GM19328 (cell line): ENCODE measurements at regions not wholly inside any gene's neighbourhood (a gene's known extent, or its start where the extent isn't known, plus 50 kb on each side); places are given as distances from the start of the nearest gene placed in this dataset.
"Not testable (repeated sequence)": the region's sequence is repeated elsewhere in the genome, so short reads cannot be mapped to it uniquely, and the experiment has no call there.

Experiments used
- ATAC-seq: cut with Tn5 transposase; IDR thresholded peaks from one replicate; pipeline ENCODE4 v1.9.1; 2021; ENCODE audit warnings: mild to moderate bottlenecking, moderate library complexity; ENCODE audit not compliant: unreplicated experiment

DNA sequence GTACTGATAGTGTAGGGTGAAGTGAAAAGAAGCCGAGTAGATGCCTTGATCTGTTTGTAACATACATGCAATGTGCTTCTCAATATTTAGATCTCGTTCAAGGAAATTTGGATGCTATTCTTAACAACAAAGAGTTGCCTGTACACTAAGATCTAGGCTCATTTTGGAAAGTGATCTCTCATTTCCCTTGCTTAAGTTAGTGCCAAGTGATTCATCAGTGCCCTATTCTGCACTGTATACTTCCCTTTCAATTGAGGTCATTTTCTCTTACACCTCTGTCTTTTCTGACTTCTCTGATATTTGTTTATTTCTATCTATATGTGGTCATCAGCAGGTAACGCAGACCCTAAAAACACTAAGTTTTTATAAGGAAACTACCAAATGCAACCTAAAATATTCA is 528.6 kb upstream of the PTPRD start:
- no peak for ATAC-seq

DNA sequence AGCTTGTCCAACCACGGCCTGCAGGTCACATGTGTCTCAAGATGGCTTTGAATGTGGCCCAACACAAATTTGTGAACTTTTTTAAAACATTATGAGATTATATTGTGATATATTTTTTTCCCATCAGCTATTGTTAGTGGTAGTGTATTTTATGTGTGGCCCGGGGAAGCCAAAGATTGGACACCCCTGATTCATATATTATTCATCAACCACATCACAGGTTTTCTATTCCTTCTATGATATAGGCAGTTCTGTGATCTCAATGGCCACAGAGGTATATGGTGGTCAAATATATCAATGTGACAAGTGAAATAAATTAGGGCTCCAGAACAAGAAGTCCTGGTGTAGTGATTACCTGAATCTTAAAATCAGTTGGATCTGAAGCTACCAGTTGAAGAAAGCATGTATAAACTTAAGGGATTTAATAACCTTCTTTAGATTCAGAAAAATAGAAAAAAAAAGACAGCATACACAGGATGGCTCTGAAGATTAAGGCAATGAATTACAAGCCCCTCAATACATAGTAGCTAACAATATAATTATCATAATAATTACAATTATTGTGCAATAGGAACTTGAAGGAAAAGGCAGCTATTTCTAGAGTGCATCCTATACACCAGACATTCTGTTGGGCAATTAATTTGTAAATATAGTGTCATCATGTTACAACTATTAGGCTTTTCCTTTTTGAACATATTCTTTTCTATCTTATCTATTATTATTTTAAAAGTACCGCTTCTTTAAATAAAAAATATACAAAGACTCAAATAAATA is 530.4 kb upstream of the PTPRD start:
- ATAC-seq = no peak

DNA sequence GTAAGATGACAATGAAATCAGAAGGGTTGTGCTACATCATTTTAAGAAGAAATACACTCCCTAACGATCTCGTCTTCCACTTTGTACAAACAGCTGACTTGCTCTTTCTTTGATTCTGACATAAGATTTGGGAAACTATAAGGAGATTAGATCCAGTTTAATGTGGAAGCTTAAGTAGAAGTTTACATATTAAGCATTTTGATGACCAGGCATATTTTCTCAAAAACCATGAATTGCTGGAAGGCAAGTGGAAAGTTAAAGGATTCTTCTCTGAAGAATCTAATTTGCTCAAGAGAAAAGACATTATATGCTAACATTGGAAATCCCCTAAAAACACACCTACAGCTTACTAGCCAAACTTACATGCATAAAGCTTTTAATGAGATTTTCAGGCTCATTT is 531.9 kb upstream of the PTPRD start:
- ATAC-seq = no peak

DNA sequence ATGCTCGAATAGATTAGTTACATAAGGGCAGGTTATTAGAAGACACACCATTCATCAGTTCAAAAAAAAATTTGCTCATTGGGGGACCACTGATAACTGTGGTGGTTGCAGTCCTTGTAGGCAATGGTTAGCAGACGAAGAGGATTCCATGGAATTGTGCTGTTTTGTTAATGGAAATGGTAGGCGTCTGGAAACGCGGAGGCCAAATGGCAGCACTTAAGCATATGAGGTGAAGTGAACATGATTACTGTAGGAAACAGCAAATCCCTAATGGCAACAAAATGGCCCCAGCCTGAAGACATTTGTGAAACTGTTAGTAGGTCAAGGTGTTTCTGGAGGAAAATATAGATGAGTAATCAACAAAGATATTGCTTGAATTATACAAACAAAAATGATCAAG is 535.4 kb upstream of the PTPRD start:
- no peak for ATAC-seq

DNA sequence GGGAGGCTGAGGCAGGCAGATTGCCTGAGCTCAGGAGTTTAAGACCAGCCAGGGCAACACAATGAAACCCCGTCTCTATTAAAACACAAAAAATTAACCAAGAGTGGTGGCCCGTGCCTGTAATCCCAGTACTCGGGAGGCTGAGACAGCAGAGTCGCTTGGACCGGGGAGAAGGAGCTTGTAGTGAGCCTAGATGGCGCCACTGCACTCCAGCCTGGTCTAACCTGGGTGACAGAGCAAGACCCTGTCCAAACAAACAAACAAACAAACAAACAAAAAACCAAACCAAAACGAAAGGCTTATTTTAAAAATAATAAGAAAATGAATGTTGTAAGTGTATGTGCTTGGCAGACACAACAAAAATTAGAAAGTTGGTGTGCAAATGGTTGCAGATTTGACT is 536.3 kb upstream of the PTPRD start:
- ATAC-seq = no peak

DNA sequence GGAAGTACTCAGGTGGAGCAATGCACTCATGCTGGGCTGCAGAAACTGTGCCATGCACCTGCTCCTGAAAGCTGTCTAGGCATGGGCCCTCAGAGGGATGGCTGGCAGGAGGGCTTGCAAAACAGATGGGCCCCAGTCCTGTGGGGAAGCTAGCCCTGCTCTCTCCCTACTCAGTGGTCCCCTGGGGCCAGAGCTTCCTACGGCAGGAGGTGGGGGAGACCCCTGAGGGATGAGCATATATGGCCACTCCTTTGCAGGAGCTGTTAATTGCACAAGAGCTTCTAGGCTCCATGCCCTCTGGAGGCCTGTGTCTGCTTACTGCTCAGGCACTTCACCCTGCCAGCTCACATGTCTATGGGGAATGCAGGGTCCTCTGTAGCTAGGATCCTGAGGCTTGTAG is 545.3 kb upstream of the PTPRD start:
- ATAC-seq = no peak

DNA sequence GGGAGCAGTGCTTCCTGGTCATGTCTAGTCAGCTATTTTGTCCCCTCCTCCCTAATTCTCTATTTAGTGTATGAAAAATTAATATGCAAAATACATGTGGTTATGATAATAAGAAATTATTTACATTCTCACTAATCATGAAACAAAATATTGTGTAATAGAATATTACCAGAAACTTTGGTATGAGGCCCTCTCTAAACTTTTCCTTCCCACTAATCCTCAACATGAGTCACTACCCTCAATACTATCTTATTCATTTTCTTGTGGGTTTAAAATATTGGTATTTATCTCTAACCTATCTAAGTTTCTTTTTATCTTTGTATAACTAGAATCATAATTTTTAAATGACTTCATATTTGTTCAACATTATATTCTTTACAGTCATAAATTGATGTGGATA is 545.9 kb upstream of the PTPRD start:
- no peak for ATAC-seq

DNA sequence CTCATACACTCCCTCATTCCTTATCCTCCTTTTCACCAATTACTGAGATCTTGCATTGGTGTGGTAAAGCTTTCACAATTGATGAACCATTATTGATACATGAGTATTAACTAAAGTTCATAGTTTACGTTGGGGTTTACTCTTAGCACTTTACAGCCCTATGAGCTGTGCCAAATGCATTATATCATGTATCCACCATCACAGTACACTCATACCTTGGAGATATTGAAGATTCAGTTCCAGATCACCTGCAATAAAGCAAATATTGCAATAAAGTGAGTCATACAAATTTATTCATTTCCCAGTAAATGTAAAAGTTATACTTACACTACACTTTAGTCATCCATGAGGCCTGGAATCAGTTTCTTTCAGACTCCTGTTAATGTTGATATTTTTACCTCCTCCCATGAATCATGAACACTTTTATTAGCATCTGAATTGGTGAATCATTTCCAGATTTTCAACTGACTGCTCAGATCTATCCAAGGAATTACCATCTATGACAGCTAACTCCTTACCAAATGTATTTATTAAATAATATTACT is 546.6 kb upstream of the PTPRD start:
- no peak for ATAC-seq

DNA sequence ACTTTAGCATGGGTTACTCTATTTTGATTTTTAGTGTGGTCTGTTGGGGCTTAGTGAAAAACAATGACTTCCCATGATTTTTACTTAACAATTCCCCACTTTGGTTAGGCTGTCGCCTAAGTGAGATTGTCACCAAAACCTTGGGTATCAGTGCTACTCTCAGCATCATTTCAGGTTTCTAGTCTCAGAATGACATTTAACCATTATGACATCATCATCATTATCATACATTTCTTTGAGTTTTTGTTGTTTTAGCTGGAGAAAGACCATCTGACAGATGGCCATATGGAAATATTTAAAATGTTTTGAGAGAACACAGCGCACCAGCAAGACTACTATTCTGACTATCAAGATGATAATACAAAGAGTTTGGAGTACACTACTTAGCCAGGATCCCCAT is 551.0 kb upstream of the PTPRD start:
- no peak for ATAC-seq

DNA sequence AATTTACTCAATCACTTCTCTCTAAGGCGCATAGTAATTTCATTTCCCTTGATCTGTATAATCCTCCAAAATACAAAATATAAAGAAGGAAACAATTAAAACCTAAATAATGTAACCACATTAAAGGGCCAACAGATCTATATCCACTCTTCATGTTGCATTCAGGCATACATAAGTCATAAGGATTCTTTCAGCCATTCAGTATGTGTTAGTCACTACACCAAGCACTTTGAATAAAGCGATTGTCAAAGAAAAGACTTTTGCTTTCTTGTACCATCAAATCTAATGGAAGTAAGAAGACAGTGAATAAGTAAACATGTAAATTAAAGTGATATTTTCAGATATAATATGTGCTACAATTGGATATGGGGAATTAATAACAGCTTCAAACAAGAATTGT is 569.2 kb upstream of the PTPRD start:
- ATAC-seq = no peak

DNA sequence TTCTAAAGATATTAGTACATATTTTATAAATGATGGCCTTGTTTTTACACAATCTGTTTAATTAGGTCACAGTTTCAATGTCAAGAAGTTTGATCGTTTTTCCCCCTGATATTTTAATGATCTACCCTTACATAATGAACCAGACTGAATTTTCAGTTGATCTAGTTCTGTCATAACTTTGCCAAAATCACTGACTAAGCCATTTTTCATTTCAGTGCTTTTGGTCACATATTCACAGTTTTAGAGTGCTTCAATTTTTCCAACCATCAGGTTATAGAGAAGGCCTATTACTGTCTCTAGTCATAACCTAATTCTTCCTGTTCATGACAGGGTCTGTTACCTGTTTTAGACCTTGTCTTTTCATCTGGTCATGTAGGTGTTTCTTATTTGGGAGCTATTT is 577.9 kb upstream of the PTPRD start:
- no peak for ATAC-seq

DNA sequence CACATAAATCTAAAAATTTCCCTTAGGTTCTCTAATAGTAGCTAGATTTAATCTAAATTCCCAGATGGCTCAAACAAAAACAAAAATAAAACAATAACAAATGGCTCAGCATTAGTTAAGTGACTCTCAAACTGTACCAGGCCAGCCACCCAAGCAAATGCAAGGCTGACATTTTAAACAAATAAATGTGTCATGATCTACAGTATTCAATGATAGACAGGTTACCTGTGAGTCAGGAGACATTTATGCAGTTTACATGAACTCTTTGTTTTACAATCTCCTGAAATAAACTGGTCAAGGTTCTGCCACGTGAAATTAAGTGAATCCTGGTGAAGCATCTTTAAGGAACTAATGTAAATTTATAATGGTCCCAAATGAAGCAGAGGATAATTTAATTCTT is 580.2 kb upstream of the PTPRD start:
- no peak for ATAC-seq

DNA sequence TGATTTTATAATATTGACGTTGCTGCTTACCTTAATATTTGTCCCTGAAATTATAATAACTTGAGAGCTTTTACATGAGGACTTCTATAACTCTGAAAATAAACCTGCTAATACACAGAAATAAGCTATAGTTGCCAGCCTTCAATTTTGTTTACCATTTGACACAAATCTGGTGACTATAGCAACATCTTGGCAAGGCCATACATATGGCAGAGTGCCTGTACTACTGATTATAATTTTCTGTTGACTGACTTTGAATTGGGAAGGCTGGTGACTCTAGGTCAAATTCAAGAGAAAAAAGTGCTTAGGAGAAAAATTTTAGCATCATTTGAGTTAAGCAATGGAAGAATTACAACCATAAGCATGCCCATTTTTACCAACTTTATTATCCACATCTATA is 581.4 kb upstream of the PTPRD start:
- ATAC-seq = no peak

DNA sequence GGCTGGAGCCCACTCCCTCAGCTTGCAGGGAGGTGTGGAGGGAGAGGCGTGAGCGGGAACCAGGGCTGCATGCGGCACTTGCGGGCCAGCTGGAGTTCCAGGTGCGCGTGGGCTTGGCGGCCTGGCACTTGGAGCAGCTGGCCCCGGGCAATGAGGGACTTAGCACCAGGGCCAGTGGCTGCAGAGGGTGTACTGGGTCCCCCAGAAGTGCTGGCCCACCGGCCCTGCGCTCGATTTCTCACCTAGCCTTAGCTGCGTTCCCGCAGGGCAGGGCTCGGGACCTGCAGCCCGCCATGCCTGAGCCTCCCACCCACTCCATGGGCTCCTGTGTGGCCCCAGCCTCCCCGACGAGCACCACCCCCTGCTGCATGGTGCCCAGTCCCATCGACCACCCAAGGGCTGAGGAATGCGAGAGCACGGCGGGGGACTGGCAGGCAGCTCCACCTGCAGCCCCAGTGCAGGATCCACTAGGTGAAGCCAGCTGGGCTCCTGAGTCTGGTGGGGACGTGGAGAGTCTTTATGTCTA is 584.1 kb upstream of the PTPRD start:
- not testable (repeated sequence) for ATAC-seq

DNA sequence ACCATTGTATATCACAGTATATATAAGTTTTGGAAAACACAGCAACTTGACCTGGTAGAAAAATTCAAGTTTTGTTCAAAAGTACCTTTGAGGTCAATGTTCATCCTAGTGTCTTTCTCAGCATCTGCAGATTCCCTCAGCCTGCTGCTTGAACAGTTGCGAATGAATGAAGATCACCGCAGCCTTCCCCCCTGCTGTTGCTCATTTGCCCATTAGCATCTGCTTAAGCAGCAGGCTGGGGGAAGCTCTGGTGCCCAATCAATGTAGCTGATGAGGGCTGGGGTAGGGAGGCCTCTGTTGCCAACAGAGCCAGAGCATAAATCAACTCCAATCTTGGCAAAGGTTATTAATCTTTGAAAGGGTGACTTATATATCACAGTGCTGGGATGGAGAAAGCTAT is 586.5 kb upstream of the PTPRD start:
- ATAC-seq = no peak

DNA sequence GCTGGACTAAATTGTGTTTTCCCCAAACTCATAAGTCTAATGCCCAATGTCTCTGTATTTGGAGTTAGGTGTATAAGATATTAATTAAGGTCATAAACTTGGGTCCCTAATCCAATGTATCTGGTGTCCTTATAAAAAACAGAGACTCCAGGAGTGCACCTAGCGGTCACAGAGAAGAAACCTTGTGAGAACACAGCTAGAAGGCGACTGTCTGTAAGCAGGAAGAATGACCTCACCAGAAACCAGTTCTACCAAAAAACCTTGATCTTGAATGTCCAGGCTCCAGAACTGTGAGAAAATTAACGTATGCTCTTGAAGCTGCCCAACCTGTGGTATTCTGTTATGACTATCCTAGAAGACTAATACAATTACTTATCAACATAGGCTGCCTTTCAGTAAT is 591.7 kb upstream of the PTPRD start:
- ATAC-seq = no peak

DNA sequence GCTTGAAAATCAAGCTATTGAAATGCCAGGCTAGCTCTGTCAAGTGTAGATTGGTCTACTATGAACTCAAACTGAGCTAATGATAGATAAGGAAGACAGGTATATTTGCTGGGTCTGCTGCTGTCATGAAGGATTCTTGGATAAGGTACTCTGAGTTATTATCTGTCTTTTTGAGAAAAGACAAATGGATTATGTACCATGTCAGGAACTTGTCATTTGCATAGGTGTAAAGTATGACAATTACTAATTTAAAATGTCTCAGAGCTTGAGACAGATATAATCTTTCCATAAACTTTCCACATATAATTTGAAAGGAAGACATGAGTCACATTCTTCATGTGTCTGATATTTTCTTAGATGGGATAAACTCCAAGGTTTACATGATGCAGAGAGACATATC is 594.1 kb upstream of the PTPRD start:
- no peak for ATAC-seq

DNA sequence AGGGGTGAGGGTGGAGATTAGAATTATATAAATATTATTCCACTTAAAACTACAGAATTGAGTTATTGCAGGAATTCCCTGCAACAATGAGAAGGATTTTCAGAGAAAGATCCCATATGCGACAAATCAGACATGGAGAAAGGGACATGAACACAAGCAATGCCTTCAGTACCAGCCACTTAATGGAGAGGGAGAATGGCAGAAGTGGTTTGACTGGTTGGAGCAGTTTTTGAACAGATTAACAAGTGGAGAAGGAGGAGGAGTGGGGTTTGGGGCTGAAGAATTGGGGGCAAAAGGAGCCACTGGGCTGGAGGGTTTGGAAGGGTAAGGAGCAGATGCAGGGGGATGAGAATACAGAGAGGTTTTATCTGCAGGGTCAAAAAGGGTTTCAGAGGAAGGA is 620.9 kb upstream of the PTPRD start:
- no peak for ATAC-seq

DNA sequence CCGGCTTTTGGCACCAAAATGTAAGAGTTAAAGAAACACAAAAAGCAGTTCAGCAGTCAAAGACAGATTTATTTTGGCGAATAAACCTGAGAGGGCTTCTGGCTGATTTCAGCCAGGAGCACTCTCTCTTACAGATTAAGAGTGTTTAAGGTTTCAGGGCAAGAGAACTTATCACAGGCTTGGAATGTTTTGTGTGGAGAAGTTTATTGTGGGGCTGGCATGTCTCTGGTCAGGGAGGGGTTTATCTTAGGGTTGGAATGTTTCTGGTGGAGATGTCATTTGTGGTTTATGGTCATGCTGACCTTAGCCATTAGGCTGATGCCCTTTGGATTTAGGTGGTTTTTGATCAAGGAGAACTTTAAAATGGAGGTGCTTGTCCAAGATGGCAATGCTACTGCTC is 622.3 kb upstream of the PTPRD start:
- ATAC-seq = no peak

DNA sequence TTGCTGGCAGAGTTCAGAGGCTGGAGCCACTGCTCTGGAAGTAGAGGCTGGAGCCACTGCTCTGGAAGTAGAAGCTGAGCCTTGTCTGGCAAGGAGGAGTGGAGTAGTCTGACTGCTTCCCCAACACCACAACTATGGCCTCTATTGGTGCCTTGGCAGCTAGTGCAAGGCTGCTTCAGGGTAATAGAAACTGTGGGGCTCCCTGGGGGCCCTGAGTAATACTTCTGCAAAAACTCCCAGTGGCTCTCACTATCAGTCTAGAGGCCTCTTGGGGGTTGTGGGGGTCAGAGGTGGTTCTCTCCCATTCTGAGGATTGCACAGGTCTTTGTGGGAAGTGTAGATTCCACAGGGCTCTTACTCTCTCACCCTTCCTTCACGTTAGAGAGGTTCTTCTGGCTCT is 629.0 kb upstream of the PTPRD start:
- no peak for ATAC-seq

DNA sequence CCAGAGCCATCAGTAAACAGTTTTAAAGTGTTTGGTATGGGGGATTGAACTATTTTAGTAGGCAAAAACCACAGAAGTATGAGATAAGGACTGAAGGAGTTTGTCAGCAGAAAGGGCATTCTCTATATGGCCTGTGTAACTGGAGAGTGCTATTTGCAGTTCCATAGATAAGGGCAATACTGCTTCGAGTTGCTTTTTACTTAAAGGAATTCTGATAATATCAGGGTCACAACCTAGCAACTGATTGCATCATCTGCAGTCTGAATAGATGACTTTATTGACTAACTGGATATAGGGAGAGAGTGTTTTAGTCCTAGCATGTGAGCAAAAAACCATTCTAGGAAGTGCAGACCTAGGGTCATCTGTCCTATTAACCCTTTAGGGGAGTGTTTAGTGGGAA is 645.2 kb upstream of the PTPRD start:
- no peak for ATAC-seq

DNA sequence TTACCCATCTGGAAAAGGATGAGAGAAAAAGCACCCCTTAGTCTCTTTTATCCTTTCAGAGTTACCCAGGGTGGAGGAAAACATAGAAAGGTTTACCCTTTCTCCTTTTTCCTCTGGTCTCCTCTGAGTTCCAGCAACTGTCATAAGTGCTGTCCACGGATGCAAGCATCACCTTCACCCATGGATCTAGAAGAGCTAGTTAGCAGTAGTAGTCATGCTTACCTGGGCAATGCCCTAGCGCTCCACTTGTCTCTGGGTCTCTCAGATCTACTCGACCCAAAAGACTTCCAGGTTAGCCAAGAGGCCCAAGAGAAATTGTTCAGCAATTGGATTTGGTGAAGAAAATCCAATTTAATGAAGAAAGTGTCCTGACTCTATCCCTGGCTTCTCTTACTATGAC is 656.2 kb upstream of the PTPRD start:
- ATAC-seq = no peak

DNA sequence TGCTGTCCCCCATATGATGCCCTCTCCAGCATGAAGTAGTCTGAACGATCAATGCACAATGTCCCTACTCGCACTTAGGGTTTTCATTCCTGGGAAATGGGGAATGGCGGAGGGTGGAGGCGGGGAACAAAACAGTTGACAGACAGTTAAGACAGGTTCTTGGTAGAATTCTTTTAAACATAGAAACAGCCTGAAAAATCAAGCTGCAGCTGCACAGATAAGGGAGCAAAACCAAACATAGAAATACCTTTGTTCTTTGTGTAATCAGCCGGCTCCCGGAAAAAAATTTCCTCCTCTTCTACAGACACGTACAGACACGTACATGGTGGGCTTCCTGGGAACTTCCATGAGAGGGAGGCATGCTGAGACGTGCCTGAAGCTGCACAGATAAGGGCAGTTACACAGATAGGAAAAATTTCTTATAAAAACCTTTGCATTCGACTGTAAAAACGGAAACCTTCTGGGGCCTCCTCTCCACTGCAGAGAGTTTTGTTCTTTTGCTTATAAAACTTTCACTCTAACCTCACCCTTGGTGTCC is 662.4 kb upstream of the PTPRD start:
- no peak for ATAC-seq
